GM21515 (cell line): ENCODE measurements at regions not wholly inside any gene's neighbourhood (a gene's known extent, or its start where the extent isn't known, plus 50 kb on each side); places are given as distances from the start of the nearest gene placed in this dataset.
"Not testable (repeated sequence)": the region's sequence is repeated elsewhere in the genome, so short reads cannot be mapped to it uniquely, and the experiment has no call there.

Experiments
- ATAC-seq: cut with Tn5 transposase; IDR thresholded peaks from one replicate; pipeline ENCODE4 v1.9.1; 2021; ENCODE audit not compliant: unreplicated experiment

- ATAC-seq, result no peak
Measured at GRCh38 chr9:7315746-7316145, 483.8 kb downstream of the DMAC1 start.

- no peak for ATAC-seq
Measured at GRCh38 chr9:7315116-7315515, 484.5 kb downstream of the DMAC1 start.

- no peak for ATAC-seq
Measured at GRCh38 chr9:7313389-7313788, 486.2 kb downstream of the DMAC1 start.

DNA sequence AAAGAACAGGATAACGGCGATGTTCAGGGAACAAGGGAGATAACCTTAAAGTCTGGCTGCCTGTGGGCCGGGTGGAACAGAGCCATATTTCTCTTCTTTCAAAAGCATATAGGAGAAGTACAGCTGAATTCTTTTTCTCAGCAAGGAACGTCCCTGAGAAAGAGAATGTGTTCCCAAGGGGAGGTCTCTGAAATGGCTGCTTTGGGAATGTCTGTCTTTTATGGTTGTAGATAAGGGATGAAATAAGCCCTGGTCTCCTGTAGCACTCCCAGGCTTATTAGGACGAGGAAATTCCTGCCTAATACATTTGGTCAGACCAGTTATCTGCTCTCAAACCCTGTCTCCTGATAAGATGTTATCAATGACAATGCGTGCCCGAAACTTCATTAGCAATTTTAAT lies 490.5 kb downstream of the DMAC1 start:
- not testable (repeated sequence) for ATAC-seq

DNA sequence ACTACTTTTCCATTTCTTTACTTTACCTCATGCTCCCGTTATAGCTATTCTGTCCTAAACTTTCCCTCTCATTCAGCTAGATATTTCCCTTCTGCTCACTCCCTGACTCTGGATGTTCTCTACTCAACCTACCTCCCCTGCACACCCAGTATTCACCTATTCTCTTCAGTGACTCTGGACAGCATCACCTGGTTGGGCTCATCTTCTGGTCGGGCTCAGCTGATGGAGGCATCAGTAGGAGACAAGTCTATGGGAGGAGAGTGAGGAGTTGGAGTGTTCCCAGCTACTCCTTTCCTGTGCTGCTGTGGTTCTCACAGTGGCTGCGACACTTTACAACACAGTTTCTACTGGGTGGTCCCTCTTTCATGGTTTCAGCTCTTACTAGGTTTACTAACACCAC lies 493.9 kb downstream of the DMAC1 start:
- ATAC-seq, result no peak

DNA sequence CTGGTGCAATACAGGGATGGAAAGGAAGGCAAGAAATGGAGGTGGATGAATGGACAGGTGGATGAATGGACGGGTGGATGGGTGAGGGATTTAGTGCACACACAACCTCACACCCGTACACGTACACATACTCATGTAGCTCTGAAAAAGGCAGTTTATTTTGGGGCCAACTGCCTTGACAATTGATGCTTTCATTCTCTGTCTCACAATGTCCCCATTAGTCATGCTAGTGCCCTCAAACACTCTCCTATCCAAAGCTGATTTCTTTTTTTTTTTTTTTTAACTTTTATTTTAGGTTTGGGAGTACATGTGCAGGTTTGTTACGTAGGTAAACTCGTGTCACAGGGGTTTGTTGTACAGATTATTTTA lies 495.0 kb downstream of the DMAC1 start:
- ATAC-seq, result no peak

- no peak for ATAC-seq
Measured at GRCh38 chr9:7303907-7304626, 495.5 kb downstream of the DMAC1 start.

DNA sequence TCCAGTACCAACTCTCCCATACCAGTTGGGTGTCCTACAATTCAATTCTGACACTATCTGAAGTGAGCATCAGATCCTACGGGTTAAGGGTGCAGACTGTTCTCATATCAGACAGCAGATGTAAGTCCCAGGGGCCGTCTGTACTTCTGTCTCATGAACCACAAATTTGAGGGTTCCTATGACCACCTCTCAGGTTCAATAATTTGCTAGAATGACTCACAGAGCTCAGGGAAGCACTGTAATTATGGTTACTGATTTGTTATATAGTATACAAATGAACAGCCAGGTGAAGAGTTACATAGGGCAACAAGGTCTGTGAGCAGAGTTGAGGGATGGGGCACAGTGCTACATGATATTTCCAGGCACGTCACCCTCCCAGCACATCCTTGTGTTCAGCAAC lies 499.1 kb downstream of the DMAC1 start:
- peak; percentile 39 for ATAC-seq

DNA sequence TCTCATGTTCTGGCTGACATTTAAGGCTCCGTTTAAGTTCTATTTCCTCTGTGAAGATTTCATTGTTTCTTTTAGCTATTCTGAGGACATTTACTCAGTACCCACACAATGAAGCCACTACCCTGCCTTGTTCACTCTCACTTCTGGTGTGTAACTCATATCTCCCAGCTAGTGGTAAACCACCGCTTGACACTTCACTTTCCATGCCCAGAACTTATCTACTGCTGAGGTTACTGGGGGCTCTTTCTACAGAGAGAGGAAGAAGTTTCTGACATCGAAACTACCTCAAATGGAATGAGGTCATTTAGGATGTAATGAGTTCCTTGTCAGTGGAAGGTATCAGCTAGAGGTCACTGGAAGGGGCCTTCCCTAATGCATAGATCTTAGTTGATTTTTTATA lies 501.5 kb downstream of the DMAC1 start:
- ATAC-seq, result peak; percentile 99

- no peak for ATAC-seq
Measured at GRCh38 chr9:7297521-7297920, 502.1 kb downstream of the DMAC1 start.

- no peak for ATAC-seq
Measured at GRCh38 chr9:7293091-7293490, 506.5 kb downstream of the DMAC1 start.

DNA sequence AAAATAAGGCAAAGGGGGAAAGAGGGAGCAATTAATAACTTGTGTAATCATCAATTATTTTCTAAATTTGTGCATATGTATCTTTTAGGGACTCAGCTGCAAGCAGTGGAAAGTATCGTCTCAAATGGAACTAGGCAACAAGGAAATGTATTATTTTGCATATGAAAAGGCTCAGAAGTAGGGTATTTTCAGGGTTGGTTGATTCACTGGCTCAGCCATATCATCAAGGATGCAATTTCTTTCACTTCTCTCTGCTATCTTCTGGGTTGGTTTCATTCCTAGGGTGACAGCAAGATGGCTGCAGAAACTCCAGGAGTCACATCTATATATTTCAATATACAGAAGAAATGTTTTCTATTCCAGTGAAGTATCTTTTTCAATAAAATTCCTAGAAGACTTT lies 509.8 kb downstream of the DMAC1 start:
- ATAC-seq, result no peak

DNA sequence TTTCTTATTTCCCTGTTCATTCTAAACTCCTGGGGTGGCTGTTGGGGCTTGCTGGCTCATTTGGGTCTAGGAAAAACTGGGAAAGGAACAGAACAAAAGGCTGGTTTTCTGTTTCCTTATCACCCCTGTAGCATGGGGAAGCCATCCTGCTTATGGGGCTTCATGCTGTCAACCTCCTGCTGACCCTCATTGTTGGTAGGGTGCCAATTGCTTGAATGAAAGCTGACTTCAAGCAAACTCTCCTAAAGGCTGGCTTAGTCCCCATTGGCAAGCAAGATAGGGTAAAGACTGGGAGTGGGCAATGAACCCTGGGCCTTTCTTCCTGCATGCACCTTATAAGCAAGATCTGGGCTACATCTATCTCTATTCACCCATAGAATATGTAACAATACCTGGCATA lies 511.6 kb downstream of the DMAC1 start:
- no peak for ATAC-seq

DNA sequence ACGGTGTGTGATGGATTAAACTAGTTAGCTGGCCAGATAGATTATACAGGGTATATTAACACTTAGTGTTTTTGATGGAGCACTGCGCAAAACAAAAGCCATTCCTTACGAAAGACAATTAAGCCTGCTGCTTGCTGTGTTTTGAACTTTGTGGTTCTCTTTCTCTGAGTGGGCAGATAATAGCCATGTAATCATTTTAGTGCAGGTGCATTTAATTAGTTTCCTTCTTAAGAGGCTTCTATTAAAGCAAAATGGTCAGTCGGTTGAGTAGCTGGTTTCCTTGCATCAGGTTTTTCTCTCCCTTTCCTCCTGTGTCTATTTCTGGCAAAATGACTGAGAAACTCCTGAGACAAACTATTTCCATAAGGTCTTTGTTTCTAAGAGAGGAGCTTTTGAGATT lies 512.5 kb downstream of the DMAC1 start:
- no peak for ATAC-seq

GRCh38 chr9:7286101-7286500 lies 513.5 kb downstream of the DMAC1 start:
- no peak for ATAC-seq

- no peak for ATAC-seq
Measured at GRCh38 chr9:7285199-7285598, 514.4 kb downstream of the DMAC1 start.

DNA sequence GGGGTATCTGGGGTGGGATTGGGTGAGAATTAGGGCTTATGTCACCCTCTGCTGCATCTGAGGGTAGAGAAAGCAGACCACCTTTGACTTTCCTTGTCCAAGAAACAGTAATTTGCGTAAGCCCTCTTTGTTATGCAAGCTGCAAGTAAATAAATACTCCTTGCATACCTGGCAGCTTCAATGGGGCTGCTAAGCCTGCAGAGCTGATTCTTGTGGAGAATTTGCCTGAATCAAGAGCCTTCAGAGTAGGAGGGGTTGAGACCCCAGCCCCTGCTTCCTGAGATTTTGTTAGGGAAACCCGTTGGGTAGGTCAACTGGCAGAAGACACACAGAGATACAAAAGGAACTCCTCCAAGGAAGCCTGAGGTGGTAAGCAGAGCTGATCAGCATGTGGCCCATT lies 515.1 kb downstream of the DMAC1 start:
- no peak for ATAC-seq

- ATAC-seq, result no peak
Measured at GRCh38 chr9:7284117-7284516, 515.5 kb downstream of the DMAC1 start.

- ATAC-seq, result no peak
Measured at GRCh38 chr9:7273575-7273974, 515.8 kb downstream of the KDM4C start.

DNA sequence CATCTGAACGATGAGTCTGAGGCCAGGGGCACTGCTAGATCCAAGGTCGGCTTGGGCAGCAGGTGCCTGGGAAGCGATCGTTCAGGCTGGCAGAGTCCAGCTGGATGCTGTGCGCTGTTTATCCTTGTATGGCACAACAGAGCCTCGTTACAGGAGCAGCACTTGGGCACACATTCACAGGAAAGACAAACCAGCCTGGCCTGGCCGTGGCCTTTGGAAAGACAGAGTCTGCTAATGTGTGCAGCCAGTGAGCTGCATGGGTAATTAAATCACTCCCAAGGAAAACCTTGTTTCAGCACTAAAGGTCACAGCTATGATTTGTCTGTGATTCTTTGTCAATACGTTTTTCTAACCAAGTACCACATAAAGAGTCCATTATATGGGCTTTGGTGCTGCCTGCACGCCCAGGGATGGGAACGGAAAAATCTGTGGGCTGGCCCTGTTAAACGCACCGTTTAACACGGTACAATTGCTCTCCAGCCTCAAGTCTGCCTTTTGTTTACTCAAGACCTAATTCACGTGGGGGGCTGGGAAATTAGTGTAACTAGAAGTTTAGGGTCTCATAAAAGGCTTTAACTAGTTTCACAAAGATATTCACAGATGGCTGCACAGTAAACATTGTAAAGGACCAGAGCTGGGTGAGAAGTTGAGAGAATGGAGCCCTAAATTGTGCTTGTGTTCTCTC lies 509.3 kb downstream of the KDM4C start:
- no peak for ATAC-seq

- ATAC-seq, result no peak
Measured at GRCh38 chr9:7265181-7265580, 507.4 kb downstream of the KDM4C start.

DNA sequence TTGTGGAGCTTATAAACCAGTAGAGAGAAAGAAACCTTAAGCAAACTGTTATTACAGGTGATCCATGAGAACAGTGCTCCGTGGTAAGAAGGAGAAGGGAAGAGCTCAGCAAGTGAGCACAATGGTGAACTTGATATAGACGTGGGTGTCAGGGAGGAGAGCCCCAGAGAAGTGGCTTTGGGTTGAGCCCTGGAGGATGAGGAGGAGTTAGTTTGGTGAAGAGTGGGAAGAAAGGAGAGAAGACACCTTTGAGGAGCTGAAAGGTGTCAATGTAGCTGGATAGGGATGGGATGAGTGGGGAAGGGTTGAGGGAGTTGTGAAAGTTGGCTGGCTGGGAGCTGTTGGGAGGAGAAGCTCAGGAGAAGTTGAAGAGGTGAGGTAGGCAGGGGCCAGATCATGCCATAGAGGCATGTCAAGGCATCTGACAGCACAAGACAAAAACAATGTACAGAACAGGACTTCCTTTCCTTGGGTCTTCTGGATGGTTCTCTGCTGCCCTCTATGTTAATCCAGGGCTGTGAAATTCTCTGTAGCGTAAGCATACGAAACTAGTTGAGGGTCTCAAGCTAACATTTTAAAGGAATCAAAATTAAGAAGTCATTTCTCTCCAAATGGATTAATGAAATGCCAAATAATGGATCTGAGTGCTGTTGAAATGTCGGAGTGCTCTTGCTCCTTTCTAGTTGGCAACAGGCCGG lies 501.9 kb downstream of the KDM4C start:
- no peak for ATAC-seq
